IMR-90 (cell line): ENCODE measurements at regions not wholly inside any gene's neighbourhood (a gene's known extent, or its start where the extent isn't known, plus 50 kb on each side); places are given as distances from the start of the nearest gene placed in this dataset.

Experiments used
- ATAC-seq: fragments of 200-7000 bp; cut with Tn5 transposase; 2 replicates; pipeline ENCODE4 v1.9.1; 2020; ENCODE audit warnings: low read depth, mild to moderate bottlenecking, moderate library complexity
- BruUV-seq: library from RNA; stranded (reverse); fragments of 400-500 nt; replicated peaks from 2 replicates; lab custom pipeline; 2021; lab: Mats Ljungman, UMichigan
- CTCF ChIA-PET: fragments of 300-600 bp; formaldehyde crosslinking; extraction: SDS; loops from one replicate; lab custom pipeline; 2021; ENCODE audit warnings: antibody characterized with exemption; lab: Yijun Ruan, JAX
- POLR2A ChIA-PET: fragments of 300-600 bp; sonication (Branson Sonifier 250); formaldehyde crosslinking; loops from one replicate; lab custom pipeline; 2022; ENCODE audit warnings: antibody characterized with exemption; ENCODE audit not compliant: unreplicated experiment; lab: Charles Lee
- DNase-seq: peaks from one replicate; pipeline ENCODE4 v3.0.0; 2013
- H2AFZ ChIP-seq: replicated peaks from 2 replicates; pipeline ENCODE3; 2013; ENCODE audit warnings: low read length, mild to moderate bottlenecking; ENCODE audit not compliant: poor library complexity
- H2AK5ac ChIP-seq: 2 replicates; pipeline ENCODE4 v1.6.1; 2013; ENCODE audit warnings: low read depth, low read length, inconsistent platforms
- H2AK9ac ChIP-seq: replicated peaks from 2 replicates; pipeline ENCODE3; 2013; ENCODE audit warnings: mild to moderate bottlenecking, low read depth, low read length, moderate library complexity; ENCODE audit not compliant: poor library complexity
- H2BK120ac ChIP-seq: 2 replicates; pipeline ENCODE4 v1.6.1; 2013; ENCODE audit warnings: low read depth, low read length, inconsistent platforms
- H2BK15ac ChIP-seq: 3 replicates; pipeline ENCODE4 v1.6.1; 2013; ENCODE audit warnings: low read depth, low read length, inconsistent platforms
- H2BK20ac ChIP-seq: 2 replicates; pipeline ENCODE4 v1.6.1; 2013; ENCODE audit warnings: low read depth, mild to moderate bottlenecking, inconsistent platforms, low read length, moderate library complexity
- H2BK5ac ChIP-seq: 2 replicates; pipeline ENCODE4 v1.6.1; 2013; ENCODE audit warnings: mild to moderate bottlenecking, low read depth, low read length, inconsistent platforms; ENCODE audit not compliant: poor library complexity, severe bottlenecking
- H3K14ac ChIP-seq: replicated peaks from 2 replicates; pipeline ENCODE4 v1.6.1; 2013; ENCODE audit warnings: low read depth, low read length, inconsistent platforms
- H3K18ac ChIP-seq: 2 replicates; pipeline ENCODE4 v1.6.1; 2013; ENCODE audit warnings: low read depth, low read length, control low read depth
- H3K23ac ChIP-seq: 2 replicates; pipeline ENCODE4 v1.6.1; 2013; ENCODE audit warnings: low read depth, low read length, inconsistent platforms
- H3K27ac ChIP-seq: 2 replicates; pipeline ENCODE4 v1.5.1; 2013; ENCODE audit warnings: mild to moderate bottlenecking, control low read depth, low read length; ENCODE audit not compliant: insufficient read depth
- H3K27me3 ChIP-seq: 2 replicates; pipeline ENCODE4 v1.6.1; 2013; ENCODE audit warnings: low read length; ENCODE audit not compliant: control insufficient read depth, insufficient read depth
- H3K36me3 ChIP-seq: 2 replicates; pipeline ENCODE4 v1.6.1; 2013; ENCODE audit warnings: low read length, mixed read lengths; ENCODE audit not compliant: control insufficient read depth, insufficient read depth
- H3K4ac ChIP-seq: 2 replicates; pipeline ENCODE4 v1.6.1; 2013; ENCODE audit warnings: low read depth, low read length, inconsistent platforms
- H3K4me1 ChIP-seq: 2 replicates; pipeline ENCODE4 v1.6.1; 2013; ENCODE audit warnings: low read length, mixed read lengths; ENCODE audit not compliant: control insufficient read depth, insufficient read depth
- H3K4me2 ChIP-seq: 2 replicates; pipeline ENCODE4 v1.6.1; 2013; ENCODE audit warnings: low read depth, mild to moderate bottlenecking, control low read depth, low read length, moderate library complexity
- H3K4me3 ChIP-seq: 2 replicates; pipeline ENCODE4 v1.5.1; 2013; ENCODE audit warnings: low read depth, mild to moderate bottlenecking, control low read depth, low read length, moderate library complexity; ENCODE audit not compliant: insufficient read depth
- H3K56ac ChIP-seq: 2 replicates; pipeline ENCODE4 v1.6.1; 2013; ENCODE audit warnings: low read length, inconsistent platforms; ENCODE audit not compliant: insufficient read depth; ENCODE audit errors: extremely low read depth
- H3K79me1 ChIP-seq, 2 experiments: 2 replicates each; pipeline ENCODE4 v1.6.1; 2013; ENCODE audit warnings: low read length in 2 of 2, inconsistent platforms in 1 of 2, low read depth in 1 of 2
- H3K9ac ChIP-seq: 2 replicates; pipeline ENCODE4 v1.6.1; 2013; ENCODE audit warnings: low read depth, low read length, control low read depth
- H3K9me1 ChIP-seq: 2 replicates; pipeline ENCODE4 v1.6.1; 2013; ENCODE audit warnings: low read length, inconsistent platforms; ENCODE audit not compliant: insufficient read depth
- H3K9me3 ChIP-seq: 2 replicates; pipeline ENCODE4 v1.6.1; 2013; ENCODE audit warnings: low read length; ENCODE audit not compliant: control insufficient read depth, insufficient read depth
- H4K20me1 ChIP-seq: 2 replicates; pipeline ENCODE4 v1.6.1; 2013; ENCODE audit warnings: low read length, inconsistent platforms; ENCODE audit not compliant: insufficient read depth
- H4K5ac ChIP-seq: 2 replicates; pipeline ENCODE4 v1.6.1; 2013; ENCODE audit warnings: mild to moderate bottlenecking, low read depth, low read length, control low read depth
- H4K8ac ChIP-seq, 2 experiments: 2 replicates each; pipeline ENCODE4 v1.6.1; 2013; ENCODE audit warnings: low read depth in 2 of 2, low read length in 2 of 2, control low read depth in 1 of 2, inconsistent platforms in 1 of 2
- H4K91ac ChIP-seq: 2 replicates; pipeline ENCODE4 v1.6.1; 2013; ENCODE audit warnings: low read depth, low read length, inconsistent platforms; ENCODE audit not compliant: insufficient read depth
- CEBPB ChIP-seq: IDR thresholded peaks from 2 replicates; pipeline ENCODE4 v1.6.1; 2012; ENCODE audit warnings: low read depth, low read length, improper control_type of control experiment
- CTCF ChIP-seq: conservative IDR thresholded peaks from 2 replicates; pipeline ENCODE4 v1.5.1; 2012; ENCODE audit warnings: mild to moderate bottlenecking, low read depth, low read length, improper control_type of control experiment
- FOS ChIP-seq: fragments of 150-350 bp; IDR thresholded peaks from 2 replicates; pipeline ENCODE4 v1.6.1; 2016; ENCODE audit warnings: low read depth, low read length
- MAFK ChIP-seq: IDR thresholded peaks from 2 replicates; pipeline ENCODE4 v1.6.1; 2012; ENCODE audit warnings: low read depth, low read length, improper control_type of control experiment
- MAZ ChIP-seq: IDR thresholded peaks from 2 replicates; pipeline ENCODE4 v1.6.1; 2012; ENCODE audit warnings: low read depth, mild to moderate bottlenecking, low read length, improper control_type of control experiment, moderate library complexity, borderline replicate concordance
- MXI1 ChIP-seq: IDR thresholded peaks from 2 replicates; pipeline ENCODE4 v1.6.1; 2012; ENCODE audit warnings: low read depth, mild to moderate bottlenecking, low read length, moderate library complexity, borderline replicate concordance
- NFE2L2 ChIP-seq: fragments of 150-350 bp; IDR thresholded peaks from 2 replicates; pipeline ENCODE4 v1.6.1; 2016; ENCODE audit warnings: low read depth, mild to moderate bottlenecking, low read length
- RAD21 ChIP-seq: IDR thresholded peaks from 2 replicates; pipeline ENCODE4 v1.6.1; 2012; ENCODE audit warnings: low read length, improper control_type of control experiment
- RCOR1 ChIP-seq: IDR thresholded peaks from 2 replicates; pipeline ENCODE4 v1.6.1; 2012; ENCODE audit warnings: mild to moderate bottlenecking, low read length, improper control_type of control experiment; ENCODE audit not compliant: insufficient replicate concordance
- RFX5 ChIP-seq: IDR thresholded peaks from 2 replicates; pipeline ENCODE4 v1.8.0; 2012; ENCODE audit warnings: low read depth, mild to moderate bottlenecking, low read length, moderate library complexity
- WGBS, 2 experiments: methylation state at CpG; one replicate each; pipeline versions ENCODE4 v1.1.5 to v1.1.7; 2013; ENCODE audit warnings: missing lambda C conversion rate in 2 of 2; ENCODE audit not compliant: insufficient read length in 1 of 2; ENCODE audit errors: extremely low coverage in 2 of 2; 5-methylcytosine and 5-hydroxymethylcytosine counted together
- dilution Hi-C: fragments of 300-500 bp; cut with HindIII; formaldehyde crosslinking; loops from one replicate; pipeline ENCODE4 v1.14.3; 2018; ENCODE audit warnings: low sequenced_read_pairs; ENCODE audit not compliant: unreplicated experiment
- in situ Hi-C: fragments of 300-500 bp; cut with MboI; formaldehyde crosslinking; loops from 3 replicates; pipeline ENCODE4 v1.14.3; 2019; ENCODE audit warnings: low sequenced_read_pairs, inconsistent platforms, mixed read lengths
- intact Hi-C: fragments of 100-400 bp; cut with micrococcal nuclease; formaldehyde crosslinking; loops from 2 replicates; pipeline ENCODE4 v1.10.0; 2022
- TF ChIP-seq, protein P1 (sequence below): fragments of 150-350 bp; IDR thresholded peaks from 2 replicates; pipeline ENCODE4 v1.6.1; 2016; ENCODE audit warnings: low read depth, mild to moderate bottlenecking, low read length, moderate library complexity, borderline replicate concordance

- no peaks in the 10 kb centered on the region for H3K79me1 ChIP-seq
- no peak overlapping the region for H2BK15ac ChIP-seq
- H3K18ac ChIP-seq = no peak overlapping the region
- H2BK120ac ChIP-seq = no peak overlapping the region
- H4K5ac ChIP-seq = no peak overlapping the region
- in situ Hi-C loops = no loop called here
- peaks cover 2% of the 10 kb centered on the region for H3K9me3 ChIP-seq
- no peak overlapping the region for H3K4me2 ChIP-seq
- ChIA-PET POLR2A (no interaction called here), CTCF (no interaction called here)
- H3K27me3 ChIP-seq = no peaks in the 10 kb centered on the region
- TF ChIP-seq FOS = no peak
- TF ChIP-seq RAD21 = no peak
- TF ChIP-seq MAFK = no peak
- TF ChIP-seq MXI1 = no peak
- no peak for TF ChIP-seq RCOR1
- no peak for TF ChIP-seq CEBPB
- TF ChIP-seq, protein P1, sequence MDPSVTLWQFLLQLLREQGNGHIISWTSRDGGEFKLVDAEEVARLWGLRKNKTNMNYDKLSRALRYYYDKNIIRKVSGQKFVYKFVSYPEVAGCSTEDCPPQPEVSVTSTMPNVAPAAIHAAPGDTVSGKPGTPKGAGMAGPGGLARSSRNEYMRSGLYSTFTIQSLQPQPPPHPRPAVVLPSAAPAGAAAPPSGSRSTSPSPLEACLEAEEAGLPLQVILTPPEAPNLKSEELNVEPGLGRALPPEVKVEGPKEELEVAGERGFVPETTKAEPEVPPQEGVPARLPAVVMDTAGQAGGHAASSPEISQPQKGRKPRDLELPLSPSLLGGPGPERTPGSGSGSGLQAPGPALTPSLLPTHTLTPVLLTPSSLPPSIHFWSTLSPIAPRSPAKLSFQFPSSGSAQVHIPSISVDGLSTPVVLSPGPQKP = no peak
- no peak for TF ChIP-seq MAZ
- TF ChIP-seq NFE2L2 = no peak
- TF ChIP-seq CTCF = no peak
- TF ChIP-seq RFX5 = no peak
- H3K4me3 ChIP-seq = no peak overlapping the region
- H3K56ac ChIP-seq = no peak overlapping the region
- no peaks in the 10 kb centered on the region for H4K20me1 ChIP-seq
- H2BK5ac ChIP-seq = no peak overlapping the region
- H3K27ac ChIP-seq = no peak overlapping the region
- no peak overlapping the region for H3K9ac ChIP-seq
- no peak overlapping the region for H3K4ac ChIP-seq
- no peak overlapping the region for H2AK5ac ChIP-seq
- no peak overlapping the region for H4K91ac ChIP-seq
- no peak overlapping the region for H2AK9ac ChIP-seq
- no peak overlapping the region for H2AFZ ChIP-seq
- dilution Hi-C loops = no loop called here
- no peak overlapping the region for H3K23ac ChIP-seq
- no peak overlapping the region for H4K8ac ChIP-seq
- no peak overlapping the region for H3K14ac ChIP-seq
- no peaks in the 10 kb centered on the region for H3K9me1 ChIP-seq
- DNase-seq (no peak), ATAC-seq (no peak)
- intact Hi-C loops = no loop called here
- BruUV-seq = no TSS peak
- no peaks in the 10 kb centered on the region for H3K36me3 ChIP-seq
- H3K4me1 ChIP-seq = no peaks in the 10 kb centered on the region
- WGBS, 2 experiments = no CpG with 5 or more reads among the region's 2 CpGs
- H2BK20ac ChIP-seq = no peak overlapping the region
Observed at GRCh38 chr6:105821027-105821426, 265.1 kb upstream of the PRDM1 start.
